Tibial artery (tissue), 4 donors: ENCODE measurements at regions not wholly inside any gene's neighbourhood (a gene's known extent, or its start where the extent isn't known, plus 50 kb on each side); places are given as distances from the start of the nearest gene placed in this dataset.

ENCODE experiments used
- DNase-seq, 2 donors: peaks; one replicate each; pipeline ENCODE4 v3.0.0-alpha.2; 2019
- H3K27ac ChIP-seq, 2 donors: fragments of 200-600 bp; sonication (generic) in 1 of 2; 1 replicate in 1 of 2; 2 replicates in 1 of 2; pipeline ENCODE4 v1.5.1; 2018 to 2019; ENCODE audit warnings: mild to moderate bottlenecking in 1 of 2
- H3K27me3 ChIP-seq, 2 donors: fragments of 200-600 bp; sonication (generic) in 1 of 2; one replicate each; pipeline versions ENCODE4 v1.5.1 to v1.6.0; 2016 to 2019
- H3K36me3 ChIP-seq, 3 donors: fragments of 200-600 bp; sonication (generic) in 2 of 3; one replicate each; pipeline ENCODE4 v1.5.1; 2016 to 2019; ENCODE audit warnings: mild to moderate bottlenecking in 2 of 3
- H3K4me1 ChIP-seq, 4 donors: fragments of 200-600 bp; sonication (generic) in 2 of 4; 1 replicate in 3 of 4; 2 replicates in 1 of 4; pipeline ENCODE4 v1.5.1; 2016 to 2019
- H3K4me3 ChIP-seq, 2 donors: fragments of 200-600 bp; sonication (generic) in 1 of 2; 1 replicate in 1 of 2; 2 replicates in 1 of 2; pipeline ENCODE4 v1.5.1; 2018 to 2019; ENCODE audit warnings: mild to moderate bottlenecking in 2 of 2
- H3K9me3 ChIP-seq, 3 donors: fragments of 200-600 bp; sonication (generic) in 1 of 3; one replicate each; pipeline ENCODE4 v1.5.1; 2016 to 2019
- CTCF ChIP-seq, 2 experiments: fragments of 200-600 bp in 1 of 2; fragments of 450-650 bp in 1 of 2; IDR thresholded peaks; one replicate each; pipeline ENCODE4 v1.5.1; 2017 to 2019; ENCODE audit warnings: antibody characterized with exemption in 2 of 2, mild to moderate bottlenecking in 1 of 2, moderate library complexity in 1 of 2
- intact Hi-C: fragments of 100-400 bp; cut with DNase I; formaldehyde crosslinking; loops from one replicate; pipeline ENCODE4 v1.15.0; 2023; ENCODE audit warnings: low total_unique reads

- no peak overlapping the region for H3K4me3 ChIP-seq
- H3K36me3 ChIP-seq = no peaks in the 10 kb centered on the region
- H3K27me3 ChIP-seq = no peaks in the 10 kb centered on the region
- DNase-seq = no peak
- H3K4me1 ChIP-seq = no peaks in the 10 kb centered on the region
- intact Hi-C loops = no loop called here
- no peak overlapping the region for H3K27ac ChIP-seq
- no peak for TF ChIP-seq CTCF (IDR thresholded peaks at IDR 0.05)
- peaks cover 0 to 4% (median 0%) of the 10 kb centered on the region in 3 donors for H3K9me3 ChIP-seq
Observed at GRCh38 chr13:94938124-94938523, 225.8 kb upstream of the SOX21 start.

GRCh38 chr13:94936633-94937032, 224.3 kb upstream of the SOX21 start:
- no peak for DNase-seq
- intact Hi-C loops = no loop called here
- no peak overlapping the region for H3K4me3 ChIP-seq
- H3K27ac ChIP-seq = no peak overlapping the region
- peaks cover 0 to 4% (median 0%) of the 10 kb centered on the region in 3 donors for H3K9me3 ChIP-seq
- TF ChIP-seq CTCF (IDR thresholded peaks at IDR 0.05) = no peak
- no peaks in the 10 kb centered on the region for H3K27me3 ChIP-seq
- H3K4me1 ChIP-seq = no peaks in the 10 kb centered on the region
- no peaks in the 10 kb centered on the region for H3K36me3 ChIP-seq

GRCh38 chr13:94933936-94934335, 221.6 kb upstream of the SOX21 start:
- Histone ChIP-seq H3K36me3 (no peaks in the 10 kb centered on the region), H3K27me3 (no peaks in the 10 kb centered on the region), H3K27ac (no peak overlapping the region), H3K4me1 (no peaks in the 10 kb centered on the region), H3K9me3 (peaks cover 0 to 4% (median 0%) of the 10 kb centered on the region in 3 donors), H3K4me3 (no peak overlapping the region)
- no peak for DNase-seq
- no peak for TF ChIP-seq CTCF (IDR thresholded peaks at IDR 0.05)
- intact Hi-C loops = no loop called here

- H3K27me3 ChIP-seq = no peaks in the 10 kb centered on the region
- H3K9me3 ChIP-seq = peaks cover 0 to 4% (median 0%) of the 10 kb centered on the region in 3 donors
- DNase-seq = no peak
- no peaks in the 10 kb centered on the region for H3K36me3 ChIP-seq
- no peak for TF ChIP-seq CTCF (IDR thresholded peaks at IDR 0.05)
- H3K4me3 ChIP-seq = no peak overlapping the region
- intact Hi-C loops = no loop called here
- no peaks in the 10 kb centered on the region for H3K4me1 ChIP-seq
- H3K27ac ChIP-seq = no peak overlapping the region
Observed at GRCh38 chr13:94933230-94933751, 220.9 kb upstream of the SOX21 start.

- TF ChIP-seq CTCF (IDR thresholded peaks at IDR 0.05) = no peak
- H3K4me3 ChIP-seq = no peak overlapping the region
- no peaks in the 10 kb centered on the region for H3K4me1 ChIP-seq
- DNase-seq = no peak
- intact Hi-C loops = no loop called here
- H3K27ac ChIP-seq = no peak overlapping the region
- no peaks in the 10 kb centered on the region for H3K36me3 ChIP-seq
- no peaks in the 10 kb centered on the region for H3K9me3 ChIP-seq
- H3K27me3 ChIP-seq = no peaks in the 10 kb centered on the region
Observed at GRCh38 chr13:94928127-94928775, 215.9 kb upstream of the SOX21 start.
